OCI-LY7 (cell line): ENCODE measurements at regions not wholly inside any gene's neighbourhood (a gene's known extent, or its start where the extent isn't known, plus 50 kb on each side); places are given as distances from the start of the nearest gene placed in this dataset.
"Not testable (repeated sequence)": the region's sequence is repeated elsewhere in the genome, so short reads cannot be mapped to it uniquely, and the experiment has no call there.

Experiments used
- BruUV-seq: library from RNA; stranded (reverse); fragments of 400-500 nt; replicated peaks from 2 replicates; lab custom pipeline; 2021; lab: Mats Ljungman, UMichigan
- CTCF ChIA-PET: fragments of 300-600 bp; sonication (Branson Sonifier 250); formaldehyde crosslinking; loops from one replicate; lab custom pipeline; 2022; ENCODE audit warnings: antibody characterized with exemption; ENCODE audit not compliant: unreplicated experiment; lab: Charles Lee
- POLR2A ChIA-PET: fragments of 300-600 bp; sonication (Branson Sonifier 250); formaldehyde crosslinking; loops from one replicate; lab custom pipeline; 2022; ENCODE audit warnings: antibody characterized with exemption; lab: Charles Lee
- DNase-seq: peaks from one replicate; pipeline ENCODE4 v3.0.0-alpha.2; 2015; ENCODE audit warnings: low spot score
- H2AFZ ChIP-seq: fragments of 200-600 bp; sonication (generic), shearing (Covaris generic); 2 replicates; pipeline ENCODE4 v1.6.1; 2014; ENCODE audit warnings: mild to moderate bottlenecking, antibody characterized with exemption, low read length, moderate library complexity
- H3K27ac ChIP-seq: fragments of 200-600 bp; sonication (generic); 2 replicates; pipeline ENCODE4 v1.5.1; 2014; ENCODE audit warnings: mixed run types, low read depth, mild to moderate bottlenecking, moderate library complexity, low read length, inconsistent platforms; ENCODE audit not compliant: poor library complexity, severe bottlenecking
- H3K36me3 ChIP-seq: fragments of 200-600 bp; sonication (generic); 2 replicates; pipeline ENCODE4 v1.6.1; 2014; ENCODE audit warnings: mild to moderate bottlenecking, antibody characterized with exemption, low read length, moderate library complexity, mixed read lengths; ENCODE audit not compliant: insufficient read depth
- H3K4me1 ChIP-seq: fragments of 200-600 bp; sonication (generic); 2 replicates; pipeline ENCODE4 v1.5.1; 2014; ENCODE audit warnings: mild to moderate bottlenecking, low read length; ENCODE audit not compliant: insufficient read depth, poor library complexity, severe bottlenecking
- H3K4me2 ChIP-seq: fragments of 200-600 bp; sonication (generic); 2 replicates; pipeline ENCODE4 v1.6.1; 2014; ENCODE audit warnings: mild to moderate bottlenecking, low read length
- H3K4me3 ChIP-seq: fragments of 200-600 bp; sonication (generic); 2 replicates; pipeline ENCODE4 v1.5.1; 2014; ENCODE audit warnings: mild to moderate bottlenecking, low read depth, low read length; ENCODE audit not compliant: poor library complexity, severe bottlenecking
- H3K79me2 ChIP-seq: fragments of 200-600 bp; sonication (generic); 2 replicates; pipeline ENCODE4 v1.6.1; 2016; ENCODE audit warnings: low read depth, mild to moderate bottlenecking, low read length, moderate library complexity, mixed read lengths; ENCODE audit not compliant: insufficient read depth
- H3K9me2 ChIP-seq: fragments of 200-600 bp; sonication (generic); 2 replicates; pipeline ENCODE4 v1.6.1; 2016; ENCODE audit warnings: mild to moderate bottlenecking, low read length, mixed read lengths; ENCODE audit not compliant: insufficient read depth
- H3K9me3 ChIP-seq: fragments of 200-600 bp; sonication (generic); 2 replicates; pipeline ENCODE4 v1.6.1; 2014; ENCODE audit warnings: mild to moderate bottlenecking, mixed run types, low read length, mixed read lengths
- H4K20me1 ChIP-seq: fragments of 200-600 bp; sonication (generic); 2 replicates; pipeline ENCODE4 v1.6.1; 2014; ENCODE audit warnings: mild to moderate bottlenecking, antibody characterized with exemption, low read length, moderate library complexity, mixed read lengths; ENCODE audit not compliant: insufficient read depth
- CTCF ChIP-seq: fragments of 200-600 bp; sonication (generic); conservative IDR thresholded peaks from 2 replicates; pipeline ENCODE4 v1.5.1; 2014; ENCODE audit warnings: mild to moderate bottlenecking, antibody characterized with exemption, low read length, moderate library complexity, mixed read lengths
- EZH2phosphoT487 ChIP-seq: fragments of 200-600 bp; sonication (generic); IDR thresholded peaks from 2 replicates; pipeline ENCODE4 v1.6.1; 2018; ENCODE audit warnings: low read depth, borderline replicate concordance, mild to moderate bottlenecking, mixed run types, antibody characterized with exemption, low read length, moderate library complexity, mixed read lengths
- intact Hi-C: fragments of 100-400 bp; cut with micrococcal nuclease; formaldehyde crosslinking; loops from one replicate; pipeline ENCODE4 v1.10.0; 2022; ENCODE audit not compliant: unreplicated experiment

GRCh38 chr16:16982614-16983013, 488.1 kb downstream of the XYLT1 start:
- intact Hi-C loops, result no loop called here
- H4K20me1 ChIP-seq, result no peaks in the 10 kb centered on the region
- H3K4me1 ChIP-seq, result no peaks in the 10 kb centered on the region
- no peak overlapping the region for H2AFZ ChIP-seq
- DNase-seq, result peak; percentile 1
- no TSS peak for BruUV-seq
- no peak overlapping the region for H3K4me2 ChIP-seq
- no peaks in the 10 kb centered on the region for H3K9me2 ChIP-seq
- POLR2A ChIA-PET, result no interaction called here
- CTCF ChIA-PET, result no interaction called here
- H3K79me2 ChIP-seq, result no peaks in the 10 kb centered on the region
- no peak overlapping the region for H3K4me3 ChIP-seq
- TF ChIP-seq EZH2phosphoT487, result no peak
- no peak overlapping the region for H3K27ac ChIP-seq
- no peaks in the 10 kb centered on the region for H3K9me3 ChIP-seq
- H3K36me3 ChIP-seq, result no peaks in the 10 kb centered on the region

- no peak for DNase-seq
- Histone ChIP-seq H3K9me3 (no peaks in the 10 kb centered on the region), H3K4me1 (no peaks in the 10 kb centered on the region), H3K4me2 (no peak overlapping the region), H3K4me3 (no peak overlapping the region), H3K36me3 (no peaks in the 10 kb centered on the region), H3K27ac (no peak overlapping the region), H2AFZ (no peak overlapping the region), H3K79me2 (no peaks in the 10 kb centered on the region), H4K20me1 (no peaks in the 10 kb centered on the region), H3K9me2 (no peaks in the 10 kb centered on the region)
- intact Hi-C loops, result no loop called here
- POLR2A ChIA-PET, result no interaction called here
- CTCF ChIA-PET, result no interaction called here
- no TSS peak for BruUV-seq
- TF ChIP-seq CTCF, result no peak
- TF ChIP-seq EZH2phosphoT487, result no peak
These were observed 487.2 kb downstream of the XYLT1 start for GRCh38 chr16:16983582-16983981.

GRCh38 chr16:16984091-16984490, 486.7 kb downstream of the XYLT1 start:
- DNase-seq, H3K9me3 ChIP-seq, POLR2A ChIA-PET, H3K36me3 ChIP-seq, H2AFZ ChIP-seq, BruUV-seq, H3K4me1 ChIP-seq, H4K20me1 ChIP-seq, H3K27ac ChIP-seq, H3K4me2 ChIP-seq, H3K4me3 ChIP-seq, CTCF ChIA-PET, intact Hi-C loops, H3K9me2 ChIP-seq, H3K79me2 ChIP-seq: not testable (repeated sequence)

- TF ChIP-seq CTCF (no peak), EZH2phosphoT487 (no peak)
- H3K4me1 ChIP-seq, result no peaks in the 10 kb centered on the region
- no peaks in the 10 kb centered on the region for H4K20me1 ChIP-seq
- H2AFZ ChIP-seq, result no peak overlapping the region
- ChIA-PET CTCF (no interaction called here), POLR2A (no interaction called here)
- DNase-seq, result no peak
- no peak overlapping the region for H3K4me2 ChIP-seq
- no peaks in the 10 kb centered on the region for H3K36me3 ChIP-seq
- no peaks in the 10 kb centered on the region for H3K9me2 ChIP-seq
- intact Hi-C loops, result no loop called here
- no peak overlapping the region for H3K4me3 ChIP-seq
- BruUV-seq, result no TSS peak
- H3K27ac ChIP-seq, result no peak overlapping the region
- no peaks in the 10 kb centered on the region for H3K9me3 ChIP-seq
- H3K79me2 ChIP-seq, result no peaks in the 10 kb centered on the region
These were observed 485.1 kb downstream of the XYLT1 start for GRCh38 chr16:16985707-16986106.
